ENCODE measurements at regions not wholly inside any gene's neighbourhood (a gene's known extent, or its start where the extent isn't known, plus 50 kb on each side); places are given as distances from the start of the nearest gene placed in this dataset.

DNA sequence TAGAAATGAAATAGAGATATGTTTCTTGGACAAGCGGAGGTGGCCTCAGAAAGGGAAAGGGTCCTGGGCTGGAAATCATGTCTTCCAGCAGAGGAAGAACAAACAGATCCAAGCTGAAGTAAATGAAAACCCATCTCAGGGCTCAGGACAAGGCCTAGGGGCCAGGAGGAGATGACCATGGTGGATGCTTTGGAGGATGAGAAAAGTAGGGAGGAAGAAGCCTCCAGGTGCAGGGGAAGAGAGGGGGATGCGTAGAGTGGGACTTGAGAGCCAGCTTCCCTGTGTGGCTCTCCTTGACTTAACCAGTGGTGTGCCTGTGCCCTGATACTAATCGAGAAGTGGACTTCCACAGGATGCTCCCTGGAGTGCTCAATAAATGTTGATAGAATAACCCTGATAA lies 203.2 kb downstream of the FAM43A start:
- TF ChIP-seq, protein P1, sequence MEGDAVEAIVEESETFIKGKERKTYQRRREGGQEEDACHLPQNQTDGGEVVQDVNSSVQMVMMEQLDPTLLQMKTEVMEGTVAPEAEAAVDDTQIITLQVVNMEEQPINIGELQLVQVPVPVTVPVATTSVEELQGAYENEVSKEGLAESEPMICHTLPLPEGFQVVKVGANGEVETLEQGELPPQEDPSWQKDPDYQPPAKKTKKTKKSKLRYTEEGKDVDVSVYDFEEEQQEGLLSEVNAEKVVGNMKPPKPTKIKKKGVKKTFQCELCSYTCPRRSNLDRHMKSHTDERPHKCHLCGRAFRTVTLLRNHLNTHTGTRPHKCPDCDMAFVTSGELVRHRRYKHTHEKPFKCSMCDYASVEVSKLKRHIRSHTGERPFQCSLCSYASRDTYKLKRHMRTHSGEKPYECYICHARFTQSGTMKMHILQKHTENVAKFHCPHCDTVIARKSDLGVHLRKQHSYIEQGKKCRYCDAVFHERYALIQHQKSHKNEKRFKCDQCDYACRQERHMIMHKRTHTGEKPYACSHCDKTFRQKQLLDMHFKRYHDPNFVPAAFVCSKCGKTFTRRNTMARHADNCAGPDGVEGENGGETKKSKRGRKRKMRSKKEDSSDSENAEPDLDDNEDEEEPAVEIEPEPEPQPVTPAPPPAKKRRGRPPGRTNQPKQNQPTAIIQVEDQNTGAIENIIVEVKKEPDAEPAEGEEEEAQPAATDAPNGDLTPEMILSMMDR (conservative IDR thresholded peaks at IDR 0.05), result no peak
- TF ChIP-seq EZH2 (IDR thresholded peaks at IDR 0.05; ENCODE audit: low read depth), result no peak
